HL-60 (cell line): ENCODE measurements at regions not wholly inside any gene's neighbourhood (a gene's known extent, or its start where the extent isn't known, plus 50 kb on each side); places are given as distances from the start of the nearest gene placed in this dataset.
"Not testable (repeated sequence)": the region's sequence is repeated elsewhere in the genome, so short reads cannot be mapped to it uniquely, and the experiment has no call there.

Experiments used
- DNase-seq, 2 experiments: peaks; one replicate each; pipeline ENCODE4 v3.0.0-alpha.2; 2010 to 2020; ENCODE audit warnings: low read depth in 1 of 2, low spot score in 1 of 2
- H3K27ac ChIP-seq: fragments of 250-450 bp; sonication (Bioruptor Pico); replicated peaks from 2 replicates; pipeline ENCODE4 v1.5.1; 2020; ENCODE audit warnings: mild to moderate bottlenecking, moderate library complexity
- H3K27me3 ChIP-seq: fragments of 250-450 bp; sonication (Bioruptor Pico); 2 replicates; pipeline ENCODE4 v1.5.1; 2021; ENCODE audit warnings: mild to moderate bottlenecking, moderate library complexity; ENCODE audit not compliant: insufficient read depth, poor library complexity, severe bottlenecking
- H3K4me3 ChIP-seq: replicated peaks from 2 replicates; pipeline ENCODE4 v1.5.1; 2011; ENCODE audit warnings: mild to moderate bottlenecking, control low read depth, low read length; ENCODE audit not compliant: insufficient read depth
- CTCF ChIP-seq: IDR thresholded peaks from one replicate; pipeline ENCODE4 v1.5.1; 2011; ENCODE audit warnings: low read length, control low read depth, inconsistent platforms; ENCODE audit not compliant: insufficient read depth
- GABPA ChIP-seq: IDR thresholded peaks from 2 replicates; pipeline ENCODE4 v1.6.1; 2012; ENCODE audit warnings: low read depth
- POLR2AphosphoS5 ChIP-seq: IDR thresholded peaks from 2 replicates; pipeline ENCODE4 v1.6.1; 2012; ENCODE audit warnings: low read depth
- REST ChIP-seq: IDR thresholded peaks from 2 replicates; pipeline ENCODE4 v1.6.1; 2012; ENCODE audit warnings: low read depth; ENCODE audit not compliant: insufficient replicate concordance
- SPI1 ChIP-seq: IDR thresholded peaks from 2 replicates; pipeline ENCODE4 v1.6.1; 2012; ENCODE audit warnings: low read depth, mild to moderate bottlenecking, borderline replicate concordance

GRCh38 chr17:53217311-53217710 lies 605.4 kb upstream of the KIF2B start:
- TF ChIP-seq SPI1: no peak
- no peak for TF ChIP-seq POLR2AphosphoS5
- TF ChIP-seq CTCF: no peak
- no peak for TF ChIP-seq GABPA
- no peak for TF ChIP-seq REST
- no peak for DNase-seq
- H3K4me3 ChIP-seq: no peak overlapping the region
- no peaks in the 10 kb centered on the region for H3K27me3 ChIP-seq
- no peak overlapping the region for H3K27ac ChIP-seq

- H3K4me3 ChIP-seq, DNase-seq, H3K27ac ChIP-seq, H3K27me3 ChIP-seq: not testable (repeated sequence)
Measured at GRCh38 chr17:53208935-53209334, 613.8 kb upstream of the KIF2B start.

GRCh38 chr17:53193044-53193443 lies 629.7 kb upstream of the KIF2B start:
- H3K27me3 ChIP-seq: no peaks in the 10 kb centered on the region
- DNase-seq: no peak
- no peak overlapping the region for H3K27ac ChIP-seq
- no peak overlapping the region for H3K4me3 ChIP-seq
- TF ChIP-seq GABPA: no peak
- TF ChIP-seq REST: no peak
- TF ChIP-seq SPI1: no peak
- TF ChIP-seq CTCF: no peak
- TF ChIP-seq POLR2AphosphoS5: no peak

- Histone ChIP-seq H3K27ac (no peak overlapping the region), H3K27me3 (no peaks in the 10 kb centered on the region), H3K4me3 (no peak overlapping the region)
- DNase-seq: no peak
- TF ChIP-seq GABPA (no peak), POLR2AphosphoS5 (no peak), CTCF (no peak), SPI1 (no peak), REST (no peak)
Measured at GRCh38 chr17:53191878-53192277, 630.8 kb upstream of the KIF2B start.
